ENCODE measurements at regions not wholly inside any gene's neighbourhood (a gene's known extent, or its start where the extent isn't known, plus 50 kb on each side); places are given as distances from the start of the nearest gene placed in this dataset.

DNA sequence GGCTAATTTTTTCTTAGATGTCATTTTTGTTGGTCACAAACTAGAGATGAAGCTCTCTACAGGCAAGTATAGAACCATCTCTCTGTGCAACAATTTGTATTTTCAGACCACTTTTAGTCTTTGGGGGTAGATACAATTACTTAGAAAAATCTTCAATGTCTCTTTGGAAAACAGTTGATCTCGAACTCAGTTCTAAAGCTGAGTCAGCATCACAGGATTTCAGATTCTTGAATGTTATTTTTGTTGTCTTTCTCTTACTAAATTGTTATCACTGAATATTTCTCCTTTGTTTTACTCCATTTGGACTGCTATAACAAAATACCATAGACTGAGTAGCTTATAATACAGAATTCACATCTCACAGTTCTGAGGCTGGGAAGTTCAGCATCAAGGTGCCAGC is 1557.0 kb downstream of the SI start:
- TF ChIP-seq TOX (CRISPR knock-in tag; IDR thresholded peaks at IDR 0.05; ENCODE audit: borderline replicate concordance) (no peak), ARNTL (CRISPR knock-in tag; IDR thresholded peaks at IDR 0.05; ENCODE audit: borderline replicate concordance, low read depth) (no peak), ZFP30 (CRISPR knock-in tag; IDR thresholded peaks at IDR 0.05) (no peak)
- TF ChIP-seq, protein P1, sequence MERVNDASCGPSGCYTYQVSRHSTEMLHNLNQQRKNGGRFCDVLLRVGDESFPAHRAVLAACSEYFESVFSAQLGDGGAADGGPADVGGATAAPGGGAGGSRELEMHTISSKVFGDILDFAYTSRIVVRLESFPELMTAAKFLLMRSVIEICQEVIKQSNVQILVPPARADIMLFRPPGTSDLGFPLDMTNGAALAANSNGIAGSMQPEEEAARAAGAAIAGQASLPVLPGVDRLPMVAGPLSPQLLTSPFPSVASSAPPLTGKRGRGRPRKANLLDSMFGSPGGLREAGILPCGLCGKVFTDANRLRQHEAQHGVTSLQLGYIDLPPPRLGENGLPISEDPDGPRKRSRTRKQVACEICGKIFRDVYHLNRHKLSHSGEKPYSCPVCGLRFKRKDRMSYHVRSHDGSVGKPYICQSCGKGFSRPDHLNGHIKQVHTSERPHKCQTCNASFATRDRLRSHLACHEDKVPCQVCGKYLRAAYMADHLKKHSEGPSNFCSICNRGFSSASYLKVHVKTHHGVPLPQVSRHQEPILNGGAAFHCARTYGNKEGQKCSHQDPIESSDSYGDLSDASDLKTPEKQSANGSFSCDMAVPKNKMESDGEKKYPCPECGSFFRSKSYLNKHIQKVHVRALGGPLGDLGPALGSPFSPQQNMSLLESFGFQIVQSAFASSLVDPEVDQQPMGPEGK (CRISPR knock-in tag; IDR thresholded peaks at IDR 0.05; ENCODE audit: borderline replicate concordance): no peak
- TF ChIP-seq, protein P2, sequence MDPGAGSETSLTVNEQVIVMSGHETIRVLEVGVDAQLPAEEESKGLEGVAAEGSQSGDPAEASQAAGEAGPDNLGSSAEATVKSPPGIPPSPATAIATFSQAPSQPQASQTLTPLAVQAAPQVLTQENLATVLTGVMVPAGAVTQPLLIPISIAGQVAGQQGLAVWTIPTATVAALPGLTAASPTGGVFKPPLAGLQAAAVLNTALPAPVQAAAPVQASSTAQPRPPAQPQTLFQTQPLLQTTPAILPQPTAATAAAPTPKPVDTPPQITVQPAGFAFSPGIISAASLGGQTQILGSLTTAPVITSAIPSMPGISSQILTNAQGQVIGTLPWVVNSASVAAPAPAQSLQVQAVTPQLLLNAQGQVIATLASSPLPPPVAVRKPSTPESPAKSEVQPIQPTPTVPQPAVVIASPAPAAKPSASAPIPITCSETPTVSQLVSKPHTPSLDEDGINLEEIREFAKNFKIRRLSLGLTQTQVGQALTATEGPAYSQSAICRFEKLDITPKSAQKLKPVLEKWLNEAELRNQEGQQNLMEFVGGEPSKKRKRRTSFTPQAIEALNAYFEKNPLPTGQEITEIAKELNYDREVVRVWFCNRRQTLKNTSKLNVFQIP (CRISPR knock-in tag; IDR thresholded peaks at IDR 0.05; ENCODE audit: borderline replicate concordance, low read depth): no peak
